Nephron (organoid): ENCODE measurements at regions not wholly inside any gene's neighbourhood (a gene's known extent, or its start where the extent isn't known, plus 50 kb on each side); places are given as distances from the start of the nearest gene placed in this dataset.

Experiments used
- H3K27ac Mint-ChIP-seq, 3 experiments: 2 replicates each; pipeline ENCODE4 v1.8.0; 2020; ENCODE audit warnings: mixed read lengths in 3 of 3, mild to moderate bottlenecking in 2 of 3, moderate library complexity in 1 of 3
- H3K27me3 Mint-ChIP-seq: 2 replicates; pipeline ENCODE4 v1.8.0; 2021; ENCODE audit warnings: low read depth, mild to moderate bottlenecking, moderate library complexity, mixed read lengths
- H3K36me3 Mint-ChIP-seq: 2 replicates; pipeline ENCODE4 v1.8.0; 2020; ENCODE audit warnings: low read depth, mixed read lengths
- H3K4me1 Mint-ChIP-seq: 2 replicates; pipeline ENCODE4 v1.8.0; 2020; ENCODE audit warnings: mixed read lengths
- H3K4me3 Mint-ChIP-seq, 3 experiments: 2 replicates each; pipeline ENCODE4 v1.8.0; 2020; ENCODE audit warnings: mild to moderate bottlenecking in 3 of 3, mixed read lengths in 3 of 3, moderate library complexity in 2 of 3
- H3K9me3 Mint-ChIP-seq: 2 replicates; pipeline ENCODE4 v1.8.0; 2020; ENCODE audit warnings: mixed read lengths
- TF ChIP-seq, protein P1 (sequence below), 3 experiments: fragments of 200-600 bp; sonication (generic); IDR thresholded peaks; one replicate each; pipeline ENCODE4 v1.5.0; 2021; ENCODE audit warnings: antibody characterized with exemption in 3 of 3; ENCODE audit not compliant: unreplicated experiment in 3 of 3

DNA sequence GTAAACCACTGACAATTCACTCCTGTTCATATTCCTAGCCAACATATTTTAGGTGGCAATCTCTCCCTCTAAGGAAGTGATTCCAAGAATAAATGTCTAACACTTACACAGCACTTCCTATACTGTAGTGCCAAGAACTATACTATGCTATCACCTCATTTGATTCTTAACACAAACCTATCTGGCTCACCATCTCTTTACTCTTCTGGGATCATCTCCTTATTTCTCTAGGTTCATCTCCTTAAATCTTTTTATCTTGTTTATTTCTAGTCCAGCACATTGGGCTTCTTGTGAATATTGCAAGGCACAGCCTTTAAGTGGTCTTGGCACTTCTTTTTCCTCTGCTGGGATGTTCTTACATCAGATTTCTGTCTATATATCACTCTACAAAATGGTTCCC, 366.3 kb downstream of the SLITRK6 start:
- H3K36me3 Mint-ChIP-seq, result no peaks in the 10 kb centered on the region
- no peaks in the 10 kb centered on the region for H3K27me3 Mint-ChIP-seq
- H3K9me3 Mint-ChIP-seq, result no peaks in the 10 kb centered on the region
- TF ChIP-seq, protein P1, sequence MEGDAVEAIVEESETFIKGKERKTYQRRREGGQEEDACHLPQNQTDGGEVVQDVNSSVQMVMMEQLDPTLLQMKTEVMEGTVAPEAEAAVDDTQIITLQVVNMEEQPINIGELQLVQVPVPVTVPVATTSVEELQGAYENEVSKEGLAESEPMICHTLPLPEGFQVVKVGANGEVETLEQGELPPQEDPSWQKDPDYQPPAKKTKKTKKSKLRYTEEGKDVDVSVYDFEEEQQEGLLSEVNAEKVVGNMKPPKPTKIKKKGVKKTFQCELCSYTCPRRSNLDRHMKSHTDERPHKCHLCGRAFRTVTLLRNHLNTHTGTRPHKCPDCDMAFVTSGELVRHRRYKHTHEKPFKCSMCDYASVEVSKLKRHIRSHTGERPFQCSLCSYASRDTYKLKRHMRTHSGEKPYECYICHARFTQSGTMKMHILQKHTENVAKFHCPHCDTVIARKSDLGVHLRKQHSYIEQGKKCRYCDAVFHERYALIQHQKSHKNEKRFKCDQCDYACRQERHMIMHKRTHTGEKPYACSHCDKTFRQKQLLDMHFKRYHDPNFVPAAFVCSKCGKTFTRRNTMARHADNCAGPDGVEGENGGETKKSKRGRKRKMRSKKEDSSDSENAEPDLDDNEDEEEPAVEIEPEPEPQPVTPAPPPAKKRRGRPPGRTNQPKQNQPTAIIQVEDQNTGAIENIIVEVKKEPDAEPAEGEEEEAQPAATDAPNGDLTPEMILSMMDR (IDR thresholded peaks at IDR 0.05; ENCODE audit: unreplicated experiment in 3 of 3), result no peak
- peaks cover 5% of the 10 kb centered on the region for H3K4me1 Mint-ChIP-seq
- H3K27ac Mint-ChIP-seq, result no peak overlapping the region
- no peak overlapping the region for H3K4me3 Mint-ChIP-seq

DNA sequence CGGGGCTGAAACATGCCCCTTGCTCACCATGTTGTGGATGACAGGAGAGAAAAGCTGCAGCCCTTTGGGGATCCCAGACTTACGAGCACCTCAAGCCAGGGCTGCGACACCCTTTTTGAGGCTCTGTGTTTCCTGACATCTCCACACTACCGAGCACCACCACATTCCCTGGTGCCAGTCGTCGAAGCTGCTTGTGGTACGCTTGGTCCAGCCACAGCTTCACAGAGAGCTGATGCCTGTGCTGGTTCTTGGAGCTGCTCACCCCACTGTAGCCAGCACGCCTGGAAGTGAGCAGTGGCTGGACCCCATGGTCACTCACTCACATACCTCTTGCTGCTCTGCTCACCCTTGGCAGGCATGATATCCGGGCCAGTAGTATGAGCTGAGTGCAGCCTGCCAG, 367.5 kb downstream of the SLITRK6 start:
- Mint-ChIP-seq H3K27ac (no peak overlapping the region), H3K36me3 (no peaks in the 10 kb centered on the region), H3K9me3 (no peaks in the 10 kb centered on the region), H3K4me1 (peaks cover 5% of the 10 kb centered on the region), H3K4me3 (no peak overlapping the region), H3K27me3 (no peaks in the 10 kb centered on the region)
- TF ChIP-seq, protein P1 (IDR thresholded peaks at IDR 0.05; ENCODE audit: unreplicated experiment in 3 of 3), result no peak

DNA sequence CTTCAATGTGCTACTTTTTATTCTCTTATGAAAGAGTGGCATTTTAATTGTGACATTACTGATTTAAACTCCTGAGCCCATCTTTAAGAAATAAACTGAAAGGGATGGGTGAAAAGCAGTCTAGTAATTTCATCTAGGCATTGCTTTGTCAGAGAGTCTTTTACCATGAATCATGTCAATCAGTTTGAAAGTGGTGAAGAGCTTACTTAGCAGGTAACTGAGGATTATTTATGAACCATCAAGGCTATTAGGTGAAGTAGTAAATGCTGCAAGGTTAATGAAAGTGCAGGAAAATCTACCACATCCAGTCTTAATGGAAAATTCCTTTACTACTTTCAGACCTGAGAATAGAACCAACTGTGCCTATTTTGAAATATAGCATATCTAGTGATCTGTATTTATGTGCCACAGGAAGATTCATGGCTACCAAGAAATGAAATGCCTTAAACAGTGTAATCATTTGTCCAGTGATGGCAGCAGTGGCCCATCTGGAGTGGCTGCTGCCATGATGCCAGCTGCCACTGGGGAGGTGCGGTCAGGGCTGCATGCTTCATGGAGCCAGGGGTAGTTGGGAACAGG, 368.9 kb downstream of the SLITRK6 start:
- Mint-ChIP-seq H3K4me3 (no peak overlapping the region), H3K27me3 (no peaks in the 10 kb centered on the region), H3K27ac (no peak overlapping the region), H3K9me3 (no peaks in the 10 kb centered on the region), H3K4me1 (peaks cover 5% of the 10 kb centered on the region), H3K36me3 (no peaks in the 10 kb centered on the region)
- TF ChIP-seq, protein P1 (IDR thresholded peaks at IDR 0.05; ENCODE audit: unreplicated experiment in 3 of 3), result no peak

GRCh38 chr13:85427416-85427815, 371.8 kb downstream of the SLITRK6 start:
- TF ChIP-seq, protein P1 (IDR thresholded peaks at IDR 0.05; ENCODE audit: unreplicated experiment in 3 of 3), result no peak
- Mint-ChIP-seq H3K36me3 (no peaks in the 10 kb centered on the region), H3K4me3 (no peak overlapping the region), H3K27me3 (no peaks in the 10 kb centered on the region), H3K27ac (no peak overlapping the region), H3K9me3 (no peaks in the 10 kb centered on the region), H3K4me1 (peaks cover 5% of the 10 kb centered on the region)

DNA sequence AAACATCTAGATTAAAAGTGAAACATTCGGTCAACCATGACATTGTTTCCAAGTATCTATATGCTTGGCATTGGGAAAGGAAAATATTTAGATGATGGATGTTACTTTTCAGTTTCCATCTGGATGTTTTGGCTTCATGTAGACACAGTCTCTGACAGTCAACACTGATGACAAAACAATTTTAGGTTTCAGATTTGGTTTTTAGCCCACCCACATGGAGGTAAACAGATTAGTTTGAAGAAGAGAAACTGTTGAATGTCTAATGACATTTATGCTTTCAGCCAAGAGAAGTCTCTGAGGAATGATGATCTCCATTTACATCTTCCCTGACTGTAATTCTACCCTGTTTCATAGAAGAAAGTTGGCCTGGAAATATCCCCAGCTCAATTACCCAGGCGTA, 379.1 kb downstream of the SLITRK6 start:
- TF ChIP-seq, protein P1 (IDR thresholded peaks at IDR 0.05; ENCODE audit: unreplicated experiment in 3 of 3), result no peak
- H3K4me3 Mint-ChIP-seq, result peak overlapping the region in 1 of 3 experiments; percentile 51
- no peaks in the 10 kb centered on the region for H3K27me3 Mint-ChIP-seq
- peaks cover 26% of the 10 kb centered on the region for H3K4me1 Mint-ChIP-seq
- H3K36me3 Mint-ChIP-seq, result no peaks in the 10 kb centered on the region
- peak overlapping the region in 2 of 3 experiments; percentile 31 to 54 for H3K27ac Mint-ChIP-seq
- no peaks in the 10 kb centered on the region for H3K9me3 Mint-ChIP-seq

DNA sequence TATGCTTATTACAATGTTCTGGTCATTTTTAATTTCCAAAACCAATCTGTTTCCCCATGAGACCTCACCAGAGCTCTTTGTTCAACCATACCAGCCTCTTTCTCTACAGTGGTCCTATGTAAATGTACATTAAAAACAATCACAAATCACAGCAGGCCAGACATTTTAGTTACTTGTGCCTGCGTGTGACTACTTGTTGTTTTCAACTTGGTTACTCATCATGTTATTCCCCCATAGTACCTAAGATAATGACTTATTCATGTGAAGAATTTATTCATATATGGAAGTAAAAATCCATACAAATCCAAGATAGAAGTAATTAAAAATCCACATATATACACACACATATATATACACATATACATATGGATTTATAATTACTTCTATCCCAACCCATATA, 379.6 kb downstream of the SLITRK6 start:
- Mint-ChIP-seq H3K27ac (peak overlapping the region in 1 of 3 experiments; percentile 54), H3K4me3 (no peak overlapping the region), H3K9me3 (no peaks in the 10 kb centered on the region), H3K4me1 (peaks cover 31% of the 10 kb centered on the region), H3K27me3 (no peaks in the 10 kb centered on the region), H3K36me3 (no peaks in the 10 kb centered on the region)
- TF ChIP-seq, protein P1 (IDR thresholded peaks at IDR 0.05; ENCODE audit: unreplicated experiment in 3 of 3), result no peak
